HCT116 (cell line): ENCODE measurements at regions not wholly inside any gene's neighbourhood (a gene's known extent, or its start where the extent isn't known, plus 50 kb on each side); places are given as distances from the start of the nearest gene placed in this dataset.

Experiments
- ATAC-seq: fragments of 200-7000 bp; cut with Tn5 transposase; 2 replicates; pipeline ENCODE4 v1.9.1; 2020; ENCODE audit warnings: mild to moderate bottlenecking, moderate library complexity
- BruUV-seq: library from RNA; stranded (reverse); fragments of 400-500 nt; replicated peaks from 2 replicates; lab custom pipeline; 2021; lab: Mats Ljungman, UMichigan
- CTCF ChIA-PET: fragments of 300-600 bp; sonication (Branson Sonifier 250); formaldehyde crosslinking; loops from one replicate; lab custom pipeline; 2021; ENCODE audit warnings: antibody characterized with exemption; lab: Charles Lee
- POLR2A ChIA-PET: fragments of 300-600, 350-600 bp; sonication (Branson Sonifier 250); formaldehyde crosslinking; loops from one replicate; lab custom pipeline; 2021; ENCODE audit warnings: antibody characterized with exemption; lab: Charles Lee
- RAD21 ChIA-PET, 2 experiments: fragments of 300-600 bp; sonication (Branson Sonifier 250); formaldehyde crosslinking; loops; one replicate each; lab custom pipeline; 2023; ENCODE audit warnings: low total read pairs in 2 of 2; ENCODE audit not compliant: uncharacterized antibody in 2 of 2, unreplicated experiment in 2 of 2, low non-redundant PET in 1 of 2; lab: Charles Lee
- DNase-seq: peaks from one replicate; pipeline ENCODE4 v3.0.0-alpha.2; 2010; ENCODE audit warnings: low read depth, low spot score
- H2AFZ ChIP-seq: fragments of 200-600 bp; shearing (Covaris generic), sonication (generic); 2 replicates; pipeline ENCODE4 v1.6.1; 2017; ENCODE audit warnings: low read depth, mixed run types, mixed read lengths, antibody characterized with exemption, low read length; ENCODE audit not compliant: poor library complexity, severe bottlenecking
- H3K27ac ChIP-seq: 2 replicates; pipeline ENCODE4 v1.5.1; 2012; ENCODE audit warnings: low read depth, low read length
- H3K27me3 ChIP-seq: fragments of 200-600 bp; sonication (generic); 2 replicates; pipeline ENCODE4 v1.6.1; 2016; ENCODE audit warnings: mixed run types, low read length, mixed read lengths; ENCODE audit not compliant: insufficient read depth
- H3K36me3 ChIP-seq, 2 experiments: fragments of 200-500 bp in 1 of 2; fragments of 200-600 bp in 1 of 2; sonication (Bioruptor generic) in 1 of 2; sonication (generic) in 1 of 2; 2 replicates each; pipeline versions ENCODE4 v1.5.1 to v1.6.1; 2014 to 2016; ENCODE audit warnings: low read length in 2 of 2, inconsistent platforms in 1 of 2, mixed read lengths in 1 of 2, mixed run types in 1 of 2; ENCODE audit not compliant: insufficient read depth in 2 of 2, control insufficient read depth in 1 of 2
- H3K4me1 ChIP-seq, 2 experiments: fragments of 200-600 bp in 1 of 2; sonication (generic) in 1 of 2; 2 replicates each; pipeline versions ENCODE4 v1.5.1 to v1.6.1; 2012 to 2017; ENCODE audit warnings: low read length in 2 of 2, inconsistent platforms in 1 of 2, mild to moderate bottlenecking in 1 of 2, mixed read lengths in 1 of 2, mixed run types in 1 of 2, moderate library complexity in 1 of 2; ENCODE audit not compliant: insufficient read depth in 2 of 2, control insufficient read depth in 1 of 2
- H3K4me2 ChIP-seq: fragments of 200-600 bp; sonication (generic); 2 replicates; pipeline ENCODE4 v1.6.1; 2017; ENCODE audit warnings: mixed run types, low read length, mixed read lengths
- H3K4me3 ChIP-seq, 2 experiments: fragments of 200-600 bp in 1 of 2; sonication (generic) in 1 of 2; replicated peaks in 1 of 2; 2 replicates each; pipeline ENCODE4 v1.5.1; 2011 to 2016; ENCODE audit warnings: low read length in 2 of 2, control low read depth in 1 of 2, low read depth in 1 of 2, mild to moderate bottlenecking in 1 of 2, mixed read lengths in 1 of 2, mixed run types in 1 of 2
- H3K79me2 ChIP-seq: fragments of 200-600 bp; sonication (generic); 2 replicates; pipeline ENCODE4 v1.6.1; 2017; ENCODE audit warnings: mild to moderate bottlenecking, mixed run types, low read length, moderate library complexity, mixed read lengths; ENCODE audit not compliant: insufficient read depth
- H3K9ac ChIP-seq: fragments of 200-600 bp; sonication (generic); 2 replicates; pipeline ENCODE4 v1.6.1; 2016; ENCODE audit warnings: low read length, mixed read lengths
- H3K9me2 ChIP-seq: fragments of 200-600 bp; sonication (generic), shearing (Covaris generic); 2 replicates; pipeline ENCODE4 v1.6.1; 2017; ENCODE audit warnings: mixed run types, mild to moderate bottlenecking, moderate library complexity; ENCODE audit not compliant: insufficient read depth
- H3K9me3 ChIP-seq, 2 experiments: fragments of 200-500 bp in 1 of 2; fragments of 200-600 bp in 1 of 2; sonication (Bioruptor generic) in 1 of 2; sonication (generic) in 1 of 2; 2 replicates each; pipeline ENCODE4 v1.6.1; 2014 to 2017; ENCODE audit warnings: low read length in 2 of 2, mixed read lengths in 2 of 2, inconsistent platforms in 1 of 2, low read depth in 1 of 2, mild to moderate bottlenecking in 1 of 2, mixed run types in 1 of 2, moderate library complexity in 1 of 2; ENCODE audit not compliant: control insufficient read depth in 1 of 2, insufficient read depth in 1 of 2
- H4K20me1 ChIP-seq: fragments of 200-600 bp; sonication (generic), shearing (Covaris generic); 2 replicates; pipeline ENCODE4 v1.6.1; 2017; ENCODE audit warnings: mixed run types, mild to moderate bottlenecking, moderate library complexity; ENCODE audit not compliant: insufficient read depth
- CBX3 ChIP-seq: IDR thresholded peaks from 2 replicates; pipeline ENCODE4 v1.6.1; 2012; ENCODE audit warnings: low read depth
- ELF1 ChIP-seq: IDR thresholded peaks from 2 replicates; pipeline ENCODE4 v1.6.1; 2012; ENCODE audit warnings: low read depth, borderline replicate concordance
- EZH2 ChIP-seq: fragments of 200-600 bp; sonication (generic); IDR thresholded peaks from 2 replicates; pipeline ENCODE4 v1.6.1; 2017; ENCODE audit warnings: antibody characterized with exemption, mixed run types
- TCF7L2 ChIP-seq: IDR thresholded peaks from 2 replicates; pipeline ENCODE4 v1.7.0; 2011; ENCODE audit warnings: borderline replicate concordance, inconsistent platforms; ENCODE audit not compliant: insufficient read depth, insufficient read length; ENCODE audit errors: extremely low read depth
- intact Hi-C: fragments of 100-400 bp; cut with micrococcal nuclease; formaldehyde crosslinking; loops from 2 replicates; pipeline ENCODE4 v1.10.0; 2022
- TF ChIP-seq, protein P1 (sequence below), 3 experiments: fragments of 200-600 bp in 1 of 3; sonication (generic) in 1 of 3; IDR thresholded peaks in 2 of 3; conservative IDR thresholded peaks in 1 of 3; 2 replicates each; pipeline ENCODE4 v1.5.1; 2012 to 2017; ENCODE audit warnings: low read depth in 2 of 3, low read length in 2 of 3, antibody characterized with exemption in 1 of 3, borderline replicate concordance in 1 of 3, control low read depth in 1 of 3, mild to moderate bottlenecking in 1 of 3, mixed read lengths in 1 of 3, mixed run types in 1 of 3, moderate library complexity in 1 of 3; ENCODE audit not compliant: insufficient read depth in 1 of 3
- TF ChIP-seq, protein P2 (sequence below): IDR thresholded peaks from 2 replicates; pipeline ENCODE4 v1.6.1; 2012; ENCODE audit warnings: low read depth
- TF ChIP-seq, protein P3 (sequence below): IDR thresholded peaks from 2 replicates; pipeline ENCODE4 v1.6.1; 2012

DNA sequence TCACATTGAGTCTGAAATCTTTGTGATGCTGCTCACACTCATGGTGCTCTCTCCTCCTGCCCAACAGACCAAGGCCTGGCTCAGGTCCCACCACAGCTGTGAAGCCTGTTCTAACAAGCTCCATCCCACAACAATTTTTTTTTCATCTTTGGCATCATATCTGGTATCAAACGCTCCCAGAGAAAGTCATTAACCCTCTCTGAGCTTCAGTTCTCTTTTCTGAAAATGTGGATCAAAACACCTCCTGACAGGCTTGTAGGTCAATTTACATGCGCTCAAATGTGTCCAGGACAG, 224.4 kb downstream of the LACC1 start (continued):
- TF ChIP-seq, protein P1, sequence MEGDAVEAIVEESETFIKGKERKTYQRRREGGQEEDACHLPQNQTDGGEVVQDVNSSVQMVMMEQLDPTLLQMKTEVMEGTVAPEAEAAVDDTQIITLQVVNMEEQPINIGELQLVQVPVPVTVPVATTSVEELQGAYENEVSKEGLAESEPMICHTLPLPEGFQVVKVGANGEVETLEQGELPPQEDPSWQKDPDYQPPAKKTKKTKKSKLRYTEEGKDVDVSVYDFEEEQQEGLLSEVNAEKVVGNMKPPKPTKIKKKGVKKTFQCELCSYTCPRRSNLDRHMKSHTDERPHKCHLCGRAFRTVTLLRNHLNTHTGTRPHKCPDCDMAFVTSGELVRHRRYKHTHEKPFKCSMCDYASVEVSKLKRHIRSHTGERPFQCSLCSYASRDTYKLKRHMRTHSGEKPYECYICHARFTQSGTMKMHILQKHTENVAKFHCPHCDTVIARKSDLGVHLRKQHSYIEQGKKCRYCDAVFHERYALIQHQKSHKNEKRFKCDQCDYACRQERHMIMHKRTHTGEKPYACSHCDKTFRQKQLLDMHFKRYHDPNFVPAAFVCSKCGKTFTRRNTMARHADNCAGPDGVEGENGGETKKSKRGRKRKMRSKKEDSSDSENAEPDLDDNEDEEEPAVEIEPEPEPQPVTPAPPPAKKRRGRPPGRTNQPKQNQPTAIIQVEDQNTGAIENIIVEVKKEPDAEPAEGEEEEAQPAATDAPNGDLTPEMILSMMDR (IDR thresholded peaks at IDR 0.05 in 2 of 3, conservative IDR thresholded peaks at IDR 0.05 in 1 of 3; ENCODE audit: borderline replicate concordance in 1 of 3, insufficient read depth in 1 of 3, low read depth in 2 of 3, low read length in 2 of 3), result no peak
- TF ChIP-seq, all 23 proteins: peak for 0

DNA sequence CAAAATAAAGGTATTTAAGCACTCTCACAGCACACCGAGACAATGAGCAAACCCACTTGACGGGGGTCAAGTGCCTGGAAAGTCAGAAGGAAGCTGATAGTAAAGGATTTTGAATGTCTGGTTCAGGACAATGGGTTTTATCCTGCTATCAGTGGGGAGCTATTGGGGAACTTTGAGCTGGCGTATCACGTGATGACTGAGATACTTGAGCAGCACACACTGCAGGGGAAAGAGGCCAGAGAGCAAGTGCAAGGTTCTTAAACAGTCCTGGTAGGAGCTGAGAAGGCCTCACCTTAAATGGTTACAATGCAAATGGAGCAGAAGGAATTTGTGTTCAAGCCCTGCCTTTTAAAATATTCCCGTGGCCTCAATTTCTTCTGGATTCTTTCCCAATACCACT, 225.3 kb downstream of the LACC1 start:
- RAD21 ChIA-PET, result no interaction called here
- Histone ChIP-seq H3K79me2 (no peaks in the 10 kb centered on the region), H3K4me2 (no peak overlapping the region), H3K4me1 (peaks cover 2 to 11% of the 10 kb centered on the region in 2 experiments; a peak in 3 of 4 replicates), H3K9ac (no peak overlapping the region), H3K9me3 (peaks cover 0 to 4% of the 10 kb centered on the region in 2 experiments; a peak in 2 of 4 replicates), H2AFZ (no peak overlapping the region), H3K4me3 (no peak overlapping the region), H3K36me3 (no peaks in the 10 kb centered on the region), H4K20me1 (no peaks in the 10 kb centered on the region), H3K27ac (no peak overlapping the region), H3K9me2 (no peaks in the 10 kb centered on the region), H3K27me3 (no peaks in the 10 kb centered on the region)
- intact Hi-C loops, result no loop called here
- DNase-seq (no peak), ATAC-seq (no peak)
- CTCF ChIA-PET, result no interaction called here
- no peak for TF ChIP-seq CBX3
- no peak for TF ChIP-seq ELF1
- TF ChIP-seq, protein P2, sequence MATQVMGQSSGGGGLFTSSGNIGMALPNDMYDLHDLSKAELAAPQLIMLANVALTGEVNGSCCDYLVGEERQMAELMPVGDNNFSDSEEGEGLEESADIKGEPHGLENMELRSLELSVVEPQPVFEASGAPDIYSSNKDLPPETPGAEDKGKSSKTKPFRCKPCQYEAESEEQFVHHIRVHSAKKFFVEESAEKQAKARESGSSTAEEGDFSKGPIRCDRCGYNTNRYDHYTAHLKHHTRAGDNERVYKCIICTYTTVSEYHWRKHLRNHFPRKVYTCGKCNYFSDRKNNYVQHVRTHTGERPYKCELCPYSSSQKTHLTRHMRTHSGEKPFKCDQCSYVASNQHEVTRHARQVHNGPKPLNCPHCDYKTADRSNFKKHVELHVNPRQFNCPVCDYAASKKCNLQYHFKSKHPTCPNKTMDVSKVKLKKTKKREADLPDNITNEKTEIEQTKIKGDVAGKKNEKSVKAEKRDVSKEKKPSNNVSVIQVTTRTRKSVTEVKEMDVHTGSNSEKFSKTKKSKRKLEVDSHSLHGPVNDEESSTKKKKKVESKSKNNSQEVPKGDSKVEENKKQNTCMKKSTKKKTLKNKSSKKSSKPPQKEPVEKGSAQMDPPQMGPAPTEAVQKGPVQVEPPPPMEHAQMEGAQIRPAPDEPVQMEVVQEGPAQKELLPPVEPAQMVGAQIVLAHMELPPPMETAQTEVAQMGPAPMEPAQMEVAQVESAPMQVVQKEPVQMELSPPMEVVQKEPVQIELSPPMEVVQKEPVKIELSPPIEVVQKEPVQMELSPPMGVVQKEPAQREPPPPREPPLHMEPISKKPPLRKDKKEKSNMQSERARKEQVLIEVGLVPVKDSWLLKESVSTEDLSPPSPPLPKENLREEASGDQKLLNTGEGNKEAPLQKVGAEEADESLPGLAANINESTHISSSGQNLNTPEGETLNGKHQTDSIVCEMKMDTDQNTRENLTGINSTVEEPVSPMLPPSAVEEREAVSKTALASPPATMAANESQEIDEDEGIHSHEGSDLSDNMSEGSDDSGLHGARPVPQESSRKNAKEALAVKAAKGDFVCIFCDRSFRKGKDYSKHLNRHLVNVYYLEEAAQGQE, result no peak
- TF ChIP-seq, protein P3, sequence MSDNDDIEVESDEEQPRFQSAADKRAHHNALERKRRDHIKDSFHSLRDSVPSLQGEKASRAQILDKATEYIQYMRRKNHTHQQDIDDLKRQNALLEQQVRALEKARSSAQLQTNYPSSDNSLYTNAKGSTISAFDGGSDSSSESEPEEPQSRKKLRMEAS, result no peak
- TF ChIP-seq TCF7L2, result no peak
- TF ChIP-seq EZH2, result no peak
- BruUV-seq, result no TSS peak
- POLR2A ChIA-PET, result no interaction called here
